ENCODE measurements at regions not wholly inside any gene's neighbourhood (a gene's known extent, or its start where the extent isn't known, plus 50 kb on each side); places are given as distances from the start of the nearest gene placed in this dataset.

DNA sequence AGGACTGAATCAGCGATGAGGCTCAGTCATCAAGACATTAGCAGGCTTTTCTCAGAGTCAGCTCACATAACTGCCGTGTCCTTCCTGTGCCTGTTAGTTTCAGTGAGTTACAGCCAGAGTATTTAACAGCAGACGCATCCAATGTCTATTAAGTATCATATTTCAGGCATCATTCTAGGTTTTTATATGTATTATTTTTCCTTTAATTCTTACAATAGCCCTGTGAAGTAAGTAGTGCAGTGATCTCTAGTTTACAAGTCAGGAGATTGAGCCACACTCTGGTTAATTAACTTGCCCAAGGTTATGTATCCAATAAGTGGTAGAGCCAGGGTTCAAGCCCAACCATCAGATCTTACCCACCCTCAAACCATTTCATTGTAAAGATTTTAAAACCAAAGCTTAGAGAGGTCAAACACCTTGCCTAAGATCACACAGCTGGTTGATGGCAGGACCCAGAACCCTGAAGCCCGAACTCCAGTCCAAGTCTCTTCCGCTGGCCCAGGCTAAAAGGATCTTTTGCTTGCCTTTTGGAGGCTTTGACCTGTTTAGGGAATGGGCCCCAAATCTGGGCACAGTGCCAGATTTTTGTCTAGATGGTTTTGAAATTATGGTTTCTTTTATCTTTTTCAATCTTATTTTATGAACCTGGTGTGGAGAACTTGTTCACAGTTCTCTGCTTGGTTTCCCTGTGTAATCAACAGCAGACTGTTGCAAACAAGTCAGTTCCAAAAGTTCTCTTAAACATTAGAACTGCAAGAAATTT, 261.2 kb upstream of the CLINT1 start:
- Histone ChIP-seq H3K79me2 (ENCODE audit: insufficient read depth, low read length) (no peaks in the 10 kb centered on the region), H3K9ac (ENCODE audit: low read length) (no peak overlapping the region), H2AFZ (ENCODE audit: low read length) (no peak overlapping the region), H3K27ac (ENCODE audit: low read depth, low read length, poor library complexity, severe bottlenecking) (no peak overlapping the region), H3K9me2 (ENCODE audit: low read depth, low read length) (no peaks in the 10 kb centered on the region), H3K27me3 (ENCODE audit: insufficient read depth, low read length) (no peaks in the 10 kb centered on the region), H4K20me1 (ENCODE audit: insufficient read depth, low read length) (no peaks in the 10 kb centered on the region), H3F3A (ENCODE audit: insufficient read depth, low read length) (no peaks in the 10 kb centered on the region), H3K4me3 (ENCODE audit: low read depth, low read length, poor library complexity, severe bottlenecking) (no peak overlapping the region), H3K4me2 (ENCODE audit: low read length) (no peak overlapping the region), H3K36me3 (ENCODE audit: insufficient read depth, low read length) (no peaks in the 10 kb centered on the region), H3K4me1 (ENCODE audit: insufficient read depth, low read length, severe bottlenecking) (no peaks in the 10 kb centered on the region), H3K9me3 (ENCODE audit: low read length) (no peaks in the 10 kb centered on the region)
- TF ChIP-seq EZH2 (IDR thresholded peaks at IDR 0.05; ENCODE audit: borderline replicate concordance, low read length) (no peak), CTCF (IDR thresholded peaks at IDR 0.05; ENCODE audit: low read length) (no peak)

GRCh38 chr5:158117467-158118160, 258.7 kb upstream of the CLINT1 start:
- TF ChIP-seq CTCF (IDR thresholded peaks at IDR 0.05; ENCODE audit: low read length): no peak
- TF ChIP-seq EZH2 (IDR thresholded peaks at IDR 0.05; ENCODE audit: borderline replicate concordance, low read length): no peak
- Histone ChIP-seq H3K36me3 (ENCODE audit: insufficient read depth, low read length) (no peaks in the 10 kb centered on the region), H4K20me1 (ENCODE audit: insufficient read depth, low read length) (no peaks in the 10 kb centered on the region), H3F3A (ENCODE audit: insufficient read depth, low read length) (no peaks in the 10 kb centered on the region), H3K27ac (ENCODE audit: low read depth, low read length, poor library complexity, severe bottlenecking) (no peak overlapping the region), H3K4me3 (ENCODE audit: low read depth, low read length, poor library complexity, severe bottlenecking) (no peak overlapping the region), H3K27me3 (ENCODE audit: insufficient read depth, low read length) (no peaks in the 10 kb centered on the region), H3K9me3 (ENCODE audit: low read length) (no peaks in the 10 kb centered on the region), H3K79me2 (ENCODE audit: insufficient read depth, low read length) (no peaks in the 10 kb centered on the region), H3K9ac (ENCODE audit: low read length) (no peak overlapping the region), H3K4me2 (ENCODE audit: low read length) (no peak overlapping the region), H3K9me2 (ENCODE audit: low read depth, low read length) (no peaks in the 10 kb centered on the region), H3K4me1 (ENCODE audit: insufficient read depth, low read length, severe bottlenecking) (no peaks in the 10 kb centered on the region), H2AFZ (ENCODE audit: low read length) (no peak overlapping the region)

DNA sequence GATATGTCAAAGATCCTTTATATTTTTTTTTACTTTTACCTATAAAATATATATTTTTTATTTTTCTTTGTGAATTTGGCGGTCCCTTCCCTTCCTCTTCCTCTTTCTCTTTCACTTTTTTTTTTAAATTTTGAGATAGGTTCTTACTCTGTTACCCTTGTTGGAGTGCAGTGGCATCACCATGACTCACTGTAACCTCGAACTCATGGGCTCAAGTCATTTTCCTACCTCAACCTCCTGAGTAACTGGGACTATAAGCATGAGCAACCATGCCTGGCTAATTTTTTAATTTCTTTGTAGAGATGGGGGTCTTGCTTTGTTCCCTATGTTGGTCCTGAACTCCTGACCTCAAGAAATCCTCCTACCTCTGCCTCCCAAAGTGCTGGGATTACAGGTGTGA, 258.0 kb upstream of the CLINT1 start:
- no peak overlapping the region for H3K4me3 ChIP-seq (ENCODE audit: low read depth, low read length, poor library complexity, severe bottlenecking)
- H3K36me3 ChIP-seq (ENCODE audit: insufficient read depth, low read length): no peaks in the 10 kb centered on the region
- no peaks in the 10 kb centered on the region for H3K27me3 ChIP-seq (ENCODE audit: insufficient read depth, low read length)
- no peaks in the 10 kb centered on the region for H3K9me2 ChIP-seq (ENCODE audit: low read depth, low read length)
- no peaks in the 10 kb centered on the region for H3K79me2 ChIP-seq (ENCODE audit: insufficient read depth, low read length)
- H4K20me1 ChIP-seq (ENCODE audit: insufficient read depth, low read length): no peaks in the 10 kb centered on the region
- no peak overlapping the region for H3K27ac ChIP-seq (ENCODE audit: low read depth, low read length, poor library complexity, severe bottlenecking)
- no peak overlapping the region for H2AFZ ChIP-seq (ENCODE audit: low read length)
- H3K9ac ChIP-seq (ENCODE audit: low read length): no peak overlapping the region
- no peaks in the 10 kb centered on the region for H3K9me3 ChIP-seq (ENCODE audit: low read length)
- H3K4me2 ChIP-seq (ENCODE audit: low read length): no peak overlapping the region
- H3K4me1 ChIP-seq (ENCODE audit: insufficient read depth, low read length, severe bottlenecking): no peaks in the 10 kb centered on the region
- no peak for TF ChIP-seq CTCF (IDR thresholded peaks at IDR 0.05; ENCODE audit: low read length)
- no peak for TF ChIP-seq EZH2 (IDR thresholded peaks at IDR 0.05; ENCODE audit: borderline replicate concordance, low read length)
- H3F3A ChIP-seq (ENCODE audit: insufficient read depth, low read length): no peaks in the 10 kb centered on the region
